ENCODE measurements at regions not wholly inside any gene's neighbourhood (a gene's known extent, or its start where the extent isn't known, plus 50 kb on each side); places are given as distances from the start of the nearest gene placed in this dataset.

DNA sequence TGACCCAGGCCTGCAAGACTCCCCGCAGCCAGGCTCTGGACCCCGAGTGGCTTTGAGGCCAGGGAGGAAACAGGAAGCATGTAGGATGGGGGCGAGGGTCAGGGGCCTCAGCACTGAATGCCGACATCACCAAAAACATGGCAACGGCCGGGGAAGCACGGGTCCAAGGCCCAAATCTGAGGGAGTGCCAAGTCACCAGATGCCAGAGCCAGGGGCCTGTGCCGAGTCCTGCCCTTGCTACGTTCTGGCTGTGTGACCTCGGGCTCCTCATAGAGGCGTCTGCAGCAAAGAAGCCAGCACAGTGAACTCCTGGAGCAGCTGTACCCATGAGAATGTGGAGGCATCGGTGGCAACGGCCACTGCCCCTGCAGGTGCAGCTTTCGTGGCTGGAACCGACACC is 420.7 kb downstream of the CTTN start:
- H3K9me3 Mint-ChIP-seq (ENCODE audit: low read depth, unreplicated experiment): no peaks in the 10 kb centered on the region
- TF ChIP-seq, protein P1, sequence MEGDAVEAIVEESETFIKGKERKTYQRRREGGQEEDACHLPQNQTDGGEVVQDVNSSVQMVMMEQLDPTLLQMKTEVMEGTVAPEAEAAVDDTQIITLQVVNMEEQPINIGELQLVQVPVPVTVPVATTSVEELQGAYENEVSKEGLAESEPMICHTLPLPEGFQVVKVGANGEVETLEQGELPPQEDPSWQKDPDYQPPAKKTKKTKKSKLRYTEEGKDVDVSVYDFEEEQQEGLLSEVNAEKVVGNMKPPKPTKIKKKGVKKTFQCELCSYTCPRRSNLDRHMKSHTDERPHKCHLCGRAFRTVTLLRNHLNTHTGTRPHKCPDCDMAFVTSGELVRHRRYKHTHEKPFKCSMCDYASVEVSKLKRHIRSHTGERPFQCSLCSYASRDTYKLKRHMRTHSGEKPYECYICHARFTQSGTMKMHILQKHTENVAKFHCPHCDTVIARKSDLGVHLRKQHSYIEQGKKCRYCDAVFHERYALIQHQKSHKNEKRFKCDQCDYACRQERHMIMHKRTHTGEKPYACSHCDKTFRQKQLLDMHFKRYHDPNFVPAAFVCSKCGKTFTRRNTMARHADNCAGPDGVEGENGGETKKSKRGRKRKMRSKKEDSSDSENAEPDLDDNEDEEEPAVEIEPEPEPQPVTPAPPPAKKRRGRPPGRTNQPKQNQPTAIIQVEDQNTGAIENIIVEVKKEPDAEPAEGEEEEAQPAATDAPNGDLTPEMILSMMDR (IDR thresholded peaks at IDR 0.05; ENCODE audit: unreplicated experiment): no peak
- BruUV-seq (replicated peaks): no TSS peak
- peaks cover 24% of the 10 kb centered on the region for H3K36me3 Mint-ChIP-seq (ENCODE audit: insufficient read depth, unreplicated experiment)
- no peak overlapping the region for H3K27ac Mint-ChIP-seq (ENCODE audit: unreplicated experiment)
- no peaks in the 10 kb centered on the region for H3K27me3 Mint-ChIP-seq (ENCODE audit: unreplicated experiment)
- no peak overlapping the region for H3K4me3 Mint-ChIP-seq (ENCODE audit: low read depth, unreplicated experiment)
- CTCF ChIA-PET: no interaction called here
- H3K4me1 Mint-ChIP-seq (ENCODE audit: low read depth, unreplicated experiment): no peaks in the 10 kb centered on the region
- intact Hi-C loops (cut with micrococcal nuclease; ENCODE audit: unreplicated experiment): no loop called here
- DNase-seq: no peak

DNA sequence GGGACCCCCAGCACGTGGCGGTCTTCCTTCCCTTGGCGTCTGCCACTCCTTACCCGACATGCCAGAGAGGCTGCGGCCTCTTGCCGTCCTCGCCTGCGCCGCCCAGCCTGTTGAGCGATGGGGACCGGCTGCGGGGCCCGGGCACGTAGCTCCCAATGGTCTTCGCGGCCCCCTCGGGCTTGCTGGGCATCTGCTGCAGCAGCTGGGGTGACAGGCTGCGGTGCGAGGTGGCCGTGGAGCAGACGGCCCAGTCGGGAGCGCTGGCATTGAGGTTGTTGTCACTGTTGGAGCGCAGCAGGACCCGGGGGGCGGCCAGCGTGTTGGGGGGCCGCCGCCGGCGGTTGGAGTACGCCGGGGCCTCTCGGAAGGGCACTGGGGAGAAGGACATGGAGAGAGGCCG is 422.0 kb downstream of the CTTN start:
- TF ChIP-seq, protein P1 (IDR thresholded peaks at IDR 0.05; ENCODE audit: unreplicated experiment): no peak
- CTCF ChIA-PET: no interaction called here
- Mint-ChIP-seq H3K27ac (ENCODE audit: unreplicated experiment) (no peak overlapping the region), H3K36me3 (ENCODE audit: insufficient read depth, unreplicated experiment) (peaks cover 17% of the 10 kb centered on the region), H3K27me3 (ENCODE audit: unreplicated experiment) (no peaks in the 10 kb centered on the region), H3K4me3 (ENCODE audit: low read depth, unreplicated experiment) (no peak overlapping the region), H3K9me3 (ENCODE audit: low read depth, unreplicated experiment) (no peaks in the 10 kb centered on the region), H3K4me1 (ENCODE audit: low read depth, unreplicated experiment) (no peaks in the 10 kb centered on the region)
- BruUV-seq (replicated peaks): no TSS peak
- no peak for DNase-seq
- intact Hi-C loops (cut with micrococcal nuclease; ENCODE audit: unreplicated experiment): no loop called here

DNA sequence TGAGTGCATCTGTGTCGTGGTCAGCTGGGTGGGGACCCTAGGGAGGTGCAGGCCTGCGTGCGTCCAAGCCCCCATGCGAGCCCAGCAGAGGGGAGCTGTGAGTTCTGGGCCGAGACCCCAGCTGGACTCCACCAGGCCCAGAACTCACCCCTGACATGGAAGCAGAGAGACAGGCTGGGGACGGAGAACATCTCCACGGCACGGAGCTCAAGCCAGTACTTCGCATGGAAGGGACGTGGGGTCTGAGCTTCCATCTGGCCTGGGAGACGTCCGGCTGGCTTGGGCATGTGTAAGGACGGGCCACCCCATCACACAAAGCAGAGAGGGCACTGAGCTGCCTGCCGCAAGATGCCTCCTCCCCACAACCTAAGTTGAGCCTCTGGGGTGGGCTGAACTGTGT is 422.4 kb downstream of the CTTN start:
- TF ChIP-seq, protein P1 (IDR thresholded peaks at IDR 0.05; ENCODE audit: unreplicated experiment): no peak
- Mint-ChIP-seq H3K9me3 (ENCODE audit: low read depth, unreplicated experiment) (no peaks in the 10 kb centered on the region), H3K4me3 (ENCODE audit: low read depth, unreplicated experiment) (no peak overlapping the region), H3K27me3 (ENCODE audit: unreplicated experiment) (no peaks in the 10 kb centered on the region), H3K36me3 (ENCODE audit: insufficient read depth, unreplicated experiment) (peaks cover 17% of the 10 kb centered on the region), H3K27ac (ENCODE audit: unreplicated experiment) (no peak overlapping the region), H3K4me1 (ENCODE audit: low read depth, unreplicated experiment) (no peaks in the 10 kb centered on the region)
- no peak for DNase-seq
- CTCF ChIA-PET: no interaction called here
- BruUV-seq (replicated peaks): no TSS peak
- intact Hi-C loops (cut with micrococcal nuclease; ENCODE audit: unreplicated experiment): no loop called here

DNA sequence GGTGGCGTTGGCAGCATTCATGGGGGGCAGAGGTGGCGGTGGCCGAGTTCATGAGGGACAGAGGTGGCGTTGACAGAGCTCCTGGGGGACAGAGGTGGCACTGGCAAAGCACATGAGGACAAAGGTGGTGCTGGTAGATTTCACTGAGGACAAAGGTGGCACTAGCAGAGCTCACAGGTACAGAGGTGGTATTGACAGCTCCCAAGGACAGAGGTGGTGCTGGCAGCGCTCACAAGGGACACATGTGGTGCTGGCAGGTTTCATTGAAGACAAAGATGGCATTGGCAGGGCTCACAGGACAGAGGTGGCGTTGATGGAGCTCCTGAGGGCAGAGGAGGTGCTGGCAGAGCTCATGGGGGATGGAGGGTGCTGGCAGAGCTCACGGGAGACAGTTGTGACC is 425.4 kb downstream of the CTTN start:
- TF ChIP-seq, protein P1 (IDR thresholded peaks at IDR 0.05; ENCODE audit: unreplicated experiment): no peak
- BruUV-seq (replicated peaks): no TSS peak
- Mint-ChIP-seq H3K36me3 (ENCODE audit: insufficient read depth, unreplicated experiment) (peaks cover 12% of the 10 kb centered on the region), H3K27me3 (ENCODE audit: unreplicated experiment) (no peaks in the 10 kb centered on the region), H3K4me3 (ENCODE audit: low read depth, unreplicated experiment) (no peak overlapping the region), H3K27ac (ENCODE audit: unreplicated experiment) (no peak overlapping the region), H3K4me1 (ENCODE audit: low read depth, unreplicated experiment) (no peaks in the 10 kb centered on the region), H3K9me3 (ENCODE audit: low read depth, unreplicated experiment) (no peaks in the 10 kb centered on the region)
- DNase-seq: no peak
- CTCF ChIA-PET: interaction anchor here (0.7 kb wide), 1 partner anchor 754 kb away, joined by 5 read pairs; no protein-coding TSS in a partner anchor
- intact Hi-C loops (cut with micrococcal nuclease; ENCODE audit: unreplicated experiment): no loop called here

Data from Calu3 (cell line).